Right kidney (tissue), 1 donor: ENCODE measurements at regions not wholly inside any gene's neighbourhood (a gene's known extent, or its start where the extent isn't known, plus 50 kb on each side); places are given as distances from the start of the nearest gene placed in this dataset.
A peak's percentile ranks its signal among the peaks of the same experiment; 100 is the strongest.

Source experiments
- DNase-seq: peaks from one replicate; pipeline ENCODE4 v3.0.0-alpha.2; 2016

DNA sequence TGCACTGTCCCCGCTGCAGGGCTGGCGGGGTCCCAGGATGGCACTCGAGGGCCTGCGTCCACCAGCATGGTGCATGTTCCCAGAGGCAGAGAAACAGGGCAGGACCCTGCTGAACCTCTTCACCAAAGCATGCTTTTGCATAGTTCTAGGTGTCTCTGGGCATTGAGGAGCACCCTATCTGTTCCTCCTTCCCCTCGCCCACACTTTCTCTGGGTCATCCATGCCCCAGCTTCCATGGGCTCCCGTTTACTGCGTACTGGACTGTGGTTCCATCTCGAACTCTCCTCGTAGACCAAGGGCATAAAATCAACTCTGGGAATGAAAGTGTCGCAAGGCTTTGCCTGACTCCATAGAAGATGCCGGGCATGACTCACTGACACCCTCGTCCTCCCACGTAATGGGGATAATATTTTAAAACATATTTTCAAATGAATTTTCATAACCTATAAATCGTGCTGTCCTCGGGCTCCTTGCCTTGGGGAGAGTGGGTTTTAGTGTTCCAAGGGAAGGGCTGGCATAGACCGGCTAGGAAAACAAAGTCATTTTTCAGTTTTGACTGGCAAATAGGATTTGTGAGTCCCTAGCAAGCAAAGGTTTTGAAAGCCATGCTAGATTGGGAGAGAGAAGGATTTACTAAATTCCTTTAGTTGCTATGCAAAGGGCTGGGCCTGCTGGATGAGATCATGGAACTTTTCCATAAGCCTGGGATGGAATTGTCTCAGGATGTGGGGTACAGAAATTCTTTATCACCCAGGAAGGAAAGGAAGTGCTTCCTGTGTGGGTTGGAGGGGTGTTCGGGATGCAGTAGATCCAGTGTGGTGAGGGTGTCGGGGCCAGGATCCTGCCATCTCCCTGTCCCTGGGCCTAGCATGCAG, 498.7 kb upstream of the MKI67 start:
- no peak for DNase-seq

DNA sequence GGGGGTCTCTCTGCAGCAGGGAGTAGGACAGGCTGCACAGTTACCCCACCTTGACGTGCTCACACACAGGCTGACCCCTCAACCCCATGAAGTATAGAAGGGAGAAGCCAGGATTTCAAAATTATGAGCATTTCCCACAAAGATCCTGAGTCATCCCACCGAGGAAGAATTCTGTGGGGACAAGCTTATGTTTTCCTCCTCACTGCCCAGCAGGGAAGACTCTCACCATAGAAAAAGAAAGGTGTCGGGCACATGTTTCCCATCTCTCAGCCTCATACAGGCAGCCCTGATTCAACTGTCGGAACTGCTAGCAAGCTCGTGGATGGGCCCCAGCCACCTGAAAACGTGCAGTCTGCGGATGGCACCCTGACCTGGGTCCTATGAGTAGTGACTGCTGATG, 499.7 kb upstream of the MKI67 start:
- DNase-seq, result no peak

- no peak for DNase-seq
Observed at GRCh38 chr10:128626397-128627000, 500.3 kb upstream of the MKI67 start.

- DNase-seq, result no peak
Observed at GRCh38 chr10:128627811-128628210, 501.6 kb upstream of the MKI67 start.

DNA sequence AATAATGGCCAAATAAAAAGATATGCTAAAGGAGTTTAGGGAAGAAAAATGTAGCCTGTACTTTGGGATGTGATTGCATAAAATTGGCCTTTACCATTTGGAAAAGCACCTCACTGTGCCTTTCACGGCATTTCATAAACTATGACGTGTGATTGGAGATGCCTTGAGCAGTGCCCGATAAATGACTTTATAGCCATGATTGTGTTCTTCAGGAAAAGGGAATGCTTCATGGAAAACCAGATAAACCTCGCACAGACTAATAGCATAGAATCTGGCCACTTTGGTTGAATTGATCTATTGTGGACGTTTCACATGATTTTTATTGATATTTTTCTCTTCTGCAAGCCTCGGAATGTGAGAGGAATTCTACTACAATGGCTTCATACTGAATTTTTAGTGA, 502.0 kb upstream of the MKI67 start:
- no peak for DNase-seq

- DNase-seq, result no peak
Observed at GRCh38 chr10:128629111-128630096, 503.2 kb upstream of the MKI67 start.

- DNase-seq, result no peak
Observed at GRCh38 chr10:128630787-128631252, 504.6 kb upstream of the MKI67 start.

- peak; percentile 35 for DNase-seq
Observed at GRCh38 chr10:128631801-128632241, 505.6 kb upstream of the MKI67 start.

DNA sequence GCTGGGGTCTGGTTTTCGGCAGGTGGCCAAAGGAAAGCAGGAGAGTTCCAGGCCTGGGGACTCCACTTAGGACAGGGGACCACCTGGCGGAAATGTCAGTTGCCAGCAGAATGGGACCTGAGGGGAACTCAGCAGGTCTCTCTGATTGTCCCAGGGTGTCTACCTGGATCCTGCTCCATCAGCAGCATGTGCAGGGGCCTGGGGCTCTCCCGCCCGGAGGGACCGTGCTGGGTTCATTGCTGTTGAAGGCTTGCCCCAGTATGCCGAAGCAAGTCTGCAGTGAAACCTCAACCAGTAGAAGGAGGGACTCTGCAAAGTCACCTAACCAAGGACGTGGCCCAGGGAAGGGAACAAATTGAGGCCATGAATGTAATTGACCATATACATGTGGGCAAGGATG, 506.5 kb upstream of the MKI67 start:
- no peak for DNase-seq

- no peak for DNase-seq
Observed at GRCh38 chr10:128633864-128634540, 507.8 kb upstream of the MKI67 start.

GRCh38 chr10:128642023-128642422, 515.8 kb upstream of the MKI67 start:
- no peak for DNase-seq

- DNase-seq, result no peak
Observed at GRCh38 chr10:128642502-128642901, 516.3 kb upstream of the MKI67 start.

GRCh38 chr10:128643658-128644057, 517.4 kb upstream of the MKI67 start:
- DNase-seq, result no peak

GRCh38 chr10:128645486-128645885, 519.3 kb upstream of the MKI67 start:
- no peak for DNase-seq

DNA sequence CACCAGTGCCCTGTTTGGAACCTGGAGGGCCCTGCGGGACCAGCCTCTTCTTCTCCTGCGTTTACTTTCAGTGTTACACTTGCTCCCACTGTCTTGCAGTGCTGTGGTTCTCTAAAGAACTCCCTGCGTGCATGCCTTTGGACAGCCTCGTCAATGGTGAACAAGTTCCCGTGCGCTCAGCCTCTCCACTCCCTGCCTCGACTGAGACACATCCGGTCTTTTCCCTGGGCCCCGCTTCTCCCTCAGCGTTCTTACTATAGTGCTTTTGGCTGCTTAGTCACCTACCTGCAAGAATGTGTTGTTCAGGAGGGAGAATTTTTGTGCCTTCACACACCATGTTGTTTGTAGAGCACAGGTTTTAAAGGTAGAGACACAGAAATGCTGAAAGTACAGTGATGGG, 520.7 kb upstream of the MKI67 start:
- no peak for DNase-seq

DNA sequence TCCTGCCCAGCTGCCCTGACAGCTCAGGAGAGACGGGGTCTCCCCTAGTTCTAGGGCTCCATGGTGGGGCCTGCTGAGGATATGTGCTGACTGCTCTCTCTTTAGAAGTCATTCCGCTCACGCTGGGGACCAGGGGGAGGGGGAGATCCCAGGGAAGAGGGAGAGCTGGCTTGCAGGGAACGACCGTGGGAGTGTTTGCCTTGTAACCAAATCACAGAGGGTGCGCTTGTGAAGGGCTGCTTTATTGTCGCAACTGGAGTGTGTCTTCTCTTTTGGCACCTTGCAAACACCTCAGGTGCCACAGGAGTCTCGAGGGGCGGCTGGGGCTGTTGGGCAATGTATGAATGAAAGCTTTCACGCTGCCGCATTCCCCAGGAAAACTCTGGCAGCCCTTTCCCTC, 531.3 kb upstream of the MKI67 start:
- DNase-seq, result peak; percentile 20

GRCh38 chr10:128660726-128661125, 534.5 kb upstream of the MKI67 start:
- no peak for DNase-seq

DNA sequence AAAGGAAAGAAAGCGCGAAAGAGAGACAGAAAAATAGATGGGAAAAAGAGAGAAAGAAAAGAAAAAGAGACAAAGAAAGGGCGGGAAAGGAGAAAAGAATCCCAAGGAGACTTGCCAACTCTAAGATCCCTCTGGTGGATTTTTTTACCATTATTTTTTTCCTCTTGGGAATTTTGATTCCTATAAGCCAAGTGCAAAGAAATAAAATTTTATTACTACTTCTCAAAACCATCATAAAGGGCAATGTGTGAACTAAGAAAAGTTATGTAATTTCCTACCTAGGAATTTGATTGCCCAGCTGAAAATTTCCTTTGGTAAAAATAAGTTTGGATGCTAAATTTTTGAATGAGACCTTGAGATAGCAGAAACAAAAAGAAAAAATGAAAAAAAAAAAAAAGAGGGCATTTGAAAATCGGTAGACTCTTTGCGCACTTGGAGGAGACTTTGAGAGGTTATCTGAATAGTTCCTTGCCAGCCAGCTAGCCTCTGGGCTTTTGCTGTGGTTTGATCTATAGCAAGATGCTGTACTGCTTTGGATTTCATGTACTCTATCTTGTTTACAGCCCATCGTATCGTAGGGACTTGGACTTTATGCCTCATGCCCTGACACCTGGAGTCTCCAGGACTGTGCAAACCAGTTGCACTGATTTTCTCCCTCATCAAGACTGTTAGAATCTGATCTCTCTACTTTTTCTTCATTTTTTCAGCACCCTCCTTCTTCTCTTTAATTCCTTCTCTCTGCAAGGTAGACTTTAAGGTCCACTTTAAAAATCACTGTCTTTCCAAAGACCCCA, 535.4 kb upstream of the MKI67 start:
- no peak for DNase-seq

DNA sequence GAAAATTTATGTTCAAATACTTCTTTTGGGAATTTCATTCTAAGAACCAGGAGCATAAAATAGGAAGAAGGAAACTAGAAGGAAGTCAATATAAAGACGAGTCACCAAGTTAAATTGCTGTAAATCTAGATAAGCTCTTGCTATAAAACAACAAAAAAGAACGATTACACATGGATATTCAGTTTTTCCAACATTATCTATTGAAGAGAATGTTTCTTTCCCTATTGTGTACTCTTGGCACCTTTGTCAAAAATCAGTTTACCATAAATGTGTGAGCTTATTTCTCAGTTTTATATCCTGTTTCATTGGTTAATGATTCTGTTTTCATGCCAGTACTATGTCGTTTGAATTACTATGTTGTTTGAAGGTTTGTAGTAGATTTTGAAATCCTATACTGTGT, 536.3 kb upstream of the MKI67 start:
- DNase-seq, result no peak

GRCh38 chr10:128664729-128665128, 538.5 kb upstream of the MKI67 start:
- DNase-seq, result no peak

DNA sequence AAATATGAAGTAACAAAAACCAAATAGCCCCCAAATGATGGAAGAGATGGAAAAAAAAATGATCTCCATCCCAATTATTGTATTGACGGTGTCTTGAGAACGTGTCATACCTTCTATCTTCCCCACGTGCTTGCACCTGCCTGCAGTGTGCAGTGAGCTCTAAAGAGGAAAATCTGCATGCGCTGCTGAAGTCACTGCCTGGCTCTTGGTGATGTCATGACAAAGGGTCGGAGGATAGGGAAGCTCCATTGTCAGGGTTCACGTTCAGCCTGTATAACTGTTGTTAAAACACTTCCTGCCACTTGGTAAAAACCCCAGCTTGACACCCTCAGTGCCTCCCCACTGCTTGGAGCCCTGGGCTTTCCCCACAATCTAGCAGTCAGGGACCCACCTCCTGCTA, 549.2 kb upstream of the MKI67 start:
- no peak for DNase-seq
